Stimulated activated CD4-positive, alpha-beta T cell treated with anti-CD3 and anti-CD28 coated beads, Interleukin-4, amount 100 ng/mL, for 24 hours (primary cell): ENCODE measurements at regions not wholly inside any gene's neighbourhood (a gene's known extent, or its start where the extent isn't known, plus 50 kb on each side); places are given as distances from the start of the nearest gene placed in this dataset.

Source experiments
- DNase-seq: peaks from one replicate; pipeline ENCODE4 v3.0.0-alpha.2; 2020

- DNase-seq: no peak
Measured at GRCh38 chr7:69129951-69130350, 468.3 kb upstream of the AUTS2 start.

GRCh38 chr7:69130396-69130795 lies 467.9 kb upstream of the AUTS2 start:
- DNase-seq: no peak

GRCh38 chr7:69134316-69134715 lies 464.0 kb upstream of the AUTS2 start:
- no peak for DNase-seq

GRCh38 chr7:69147631-69148030 lies 450.6 kb upstream of the AUTS2 start:
- no peak for DNase-seq

- no peak for DNase-seq
Measured at GRCh38 chr7:69149804-69150782, 448.2 kb upstream of the AUTS2 start.

- DNase-seq: no peak
Measured at GRCh38 chr7:69162326-69162725, 435.9 kb upstream of the AUTS2 start.

GRCh38 chr7:69162931-69163670 lies 435.2 kb upstream of the AUTS2 start:
- no peak for DNase-seq

GRCh38 chr7:69166979-69167516 lies 431.2 kb upstream of the AUTS2 start:
- DNase-seq: no peak

GRCh38 chr7:69169386-69169785 lies 428.9 kb upstream of the AUTS2 start:
- DNase-seq: no peak

GRCh38 chr7:69172357-69173077 lies 425.8 kb upstream of the AUTS2 start:
- DNase-seq: no peak

- DNase-seq: no peak
Measured at GRCh38 chr7:69173341-69173740, 424.9 kb upstream of the AUTS2 start.

- no peak for DNase-seq
Measured at GRCh38 chr7:69173846-69174245, 424.4 kb upstream of the AUTS2 start.

- DNase-seq: no peak
Measured at GRCh38 chr7:69176841-69177240, 421.4 kb upstream of the AUTS2 start.

- DNase-seq: no peak
Measured at GRCh38 chr7:69177461-69177861, 420.8 kb upstream of the AUTS2 start.

GRCh38 chr7:69177941-69178494 lies 420.3 kb upstream of the AUTS2 start:
- no peak for DNase-seq

GRCh38 chr7:69180662-69181061 lies 417.6 kb upstream of the AUTS2 start:
- DNase-seq: no peak

- no peak for DNase-seq
Measured at GRCh38 chr7:69182596-69183467, 415.4 kb upstream of the AUTS2 start.

GRCh38 chr7:69184339-69184738 lies 413.9 kb upstream of the AUTS2 start:
- no peak for DNase-seq

GRCh38 chr7:69185170-69185569 lies 413.1 kb upstream of the AUTS2 start:
- no peak for DNase-seq

GRCh38 chr7:69186974-69187373 lies 411.3 kb upstream of the AUTS2 start:
- no peak for DNase-seq

GRCh38 chr7:69187824-69188333 lies 410.4 kb upstream of the AUTS2 start:
- no peak for DNase-seq
